ENCODE measurements at regions not wholly inside any gene's neighbourhood (a gene's known extent, or its start where the extent isn't known, plus 50 kb on each side); places are given as distances from the start of the nearest gene placed in this dataset.

GRCh38 chr4:12265554-12265953, 836.9 kb upstream of the HS3ST1 start:
- no peak for TF ChIP-seq CTCF (IDR thresholded peaks at IDR 0.05; ENCODE audit: borderline replicate concordance, control extremely low read depth, extremely low read depth, insufficient read depth, missing control alignments)
- in situ Hi-C loops (cut with MboI; ENCODE audit: low sequenced_read_pairs, unreplicated experiment): no loop called here
- no peak for DNase-seq (ENCODE audit: low spot score)

- in situ Hi-C loops (cut with MboI; ENCODE audit: low sequenced_read_pairs, unreplicated experiment): no loop called here
- no peak for DNase-seq (ENCODE audit: low spot score)
- TF ChIP-seq CTCF (IDR thresholded peaks at IDR 0.05; ENCODE audit: borderline replicate concordance, control extremely low read depth, extremely low read depth, insufficient read depth, missing control alignments): no peak
These were observed 831.8 kb upstream of the HS3ST1 start for GRCh38 chr4:12260453-12260852.

GRCh38 chr4:12244973-12245372, 816.3 kb upstream of the HS3ST1 start:
- in situ Hi-C loops (cut with MboI; ENCODE audit: low sequenced_read_pairs, unreplicated experiment): no loop called here
- TF ChIP-seq CTCF (IDR thresholded peaks at IDR 0.05; ENCODE audit: borderline replicate concordance, control extremely low read depth, extremely low read depth, insufficient read depth, missing control alignments): no peak
- DNase-seq (ENCODE audit: low spot score): no peak

- no peak for TF ChIP-seq CTCF (IDR thresholded peaks at IDR 0.05; ENCODE audit: borderline replicate concordance, control extremely low read depth, extremely low read depth, insufficient read depth, missing control alignments)
- in situ Hi-C loops (cut with MboI; ENCODE audit: low sequenced_read_pairs, unreplicated experiment): no loop called here
- no peak for DNase-seq (ENCODE audit: low spot score)
These were observed 813.7 kb upstream of the HS3ST1 start for GRCh38 chr4:12242354-12242753.

- in situ Hi-C loops (cut with MboI; ENCODE audit: low sequenced_read_pairs, unreplicated experiment): no loop called here
- no peak for DNase-seq (ENCODE audit: low spot score)
- no peak for TF ChIP-seq CTCF (IDR thresholded peaks at IDR 0.05; ENCODE audit: borderline replicate concordance, control extremely low read depth, extremely low read depth, insufficient read depth, missing control alignments)
These were observed 811.4 kb upstream of the HS3ST1 start for GRCh38 chr4:12239897-12240636.

GRCh38 chr4:12231098-12231497, 802.4 kb upstream of the HS3ST1 start:
- in situ Hi-C loops (cut with MboI; ENCODE audit: low sequenced_read_pairs, unreplicated experiment): no loop called here
- TF ChIP-seq CTCF (IDR thresholded peaks at IDR 0.05; ENCODE audit: borderline replicate concordance, control extremely low read depth, extremely low read depth, insufficient read depth, missing control alignments): no peak
- no peak for DNase-seq (ENCODE audit: low spot score)

All from GM13976 (cell line).